MM.1S (cell line): ENCODE measurements at regions not wholly inside any gene's neighbourhood (a gene's known extent, or its start where the extent isn't known, plus 50 kb on each side); places are given as distances from the start of the nearest gene placed in this dataset.

Experiments used
- DNase-seq: peaks from one replicate; pipeline ENCODE4 v3.0.0-alpha.2; 2015
- H2AFZ ChIP-seq: fragments of 300-600 bp; sonication (generic); 2 replicates; pipeline ENCODE4 v1.6.0; 2016; ENCODE audit warnings: antibody characterized with exemption, low read length
- H3F3A ChIP-seq: fragments of 300-600 bp; sonication (generic); 2 replicates; pipeline ENCODE4 v1.6.1; 2016; ENCODE audit warnings: mild to moderate bottlenecking, antibody characterized with exemption, low read length, moderate library complexity, mixed read lengths; ENCODE audit not compliant: insufficient read depth
- H3K27ac ChIP-seq: fragments of 300-600 bp; sonication (generic); 2 replicates; pipeline ENCODE4 v1.5.1; 2016; ENCODE audit warnings: mild to moderate bottlenecking, low read length
- H3K27me3 ChIP-seq: fragments of 300-600 bp; sonication (generic); replicated peaks from 2 replicates; pipeline ENCODE4 v1.6.0; 2016; ENCODE audit warnings: low read length; ENCODE audit not compliant: insufficient read depth
- H3K36me3 ChIP-seq: fragments of 300-600 bp; sonication (generic); replicated peaks from 2 replicates; pipeline ENCODE4 v1.6.1; 2016; ENCODE audit warnings: mild to moderate bottlenecking, low read length, mixed read lengths; ENCODE audit not compliant: insufficient read depth
- H3K4me1 ChIP-seq: fragments of 300-600 bp; sonication (generic); 2 replicates; pipeline ENCODE4 v1.6.1; 2016; ENCODE audit warnings: low read length, mixed read lengths
- H3K4me2 ChIP-seq: fragments of 300-600 bp; sonication (generic); 2 replicates; pipeline ENCODE4 v1.6.0; 2016; ENCODE audit warnings: low read depth, low read length
- H3K4me3 ChIP-seq: fragments of 300-600 bp; sonication (generic); 2 replicates; pipeline ENCODE4 v1.5.1; 2016; ENCODE audit warnings: low read length, mixed read lengths
- H3K79me2 ChIP-seq: fragments of 300-600 bp; sonication (generic); 2 replicates; pipeline ENCODE4 v1.6.1; 2016; ENCODE audit warnings: mixed run types, low read length, mixed read lengths
- H3K9ac ChIP-seq: fragments of 300-600 bp; sonication (generic); 2 replicates; pipeline ENCODE4 v1.6.1; 2016; ENCODE audit warnings: low read length, mixed read lengths
- H3K9me2 ChIP-seq: fragments of 300-600 bp; sonication (generic); replicated peaks from 2 replicates; pipeline ENCODE4 v1.6.1; 2016; ENCODE audit warnings: mild to moderate bottlenecking, low read length, mixed read lengths; ENCODE audit not compliant: insufficient read depth
- H3K9me3 ChIP-seq: fragments of 300-600 bp; sonication (generic); replicated peaks from 2 replicates; pipeline ENCODE4 v1.6.1; 2016; ENCODE audit warnings: mild to moderate bottlenecking, low read length, mixed read lengths; ENCODE audit not compliant: insufficient read depth
- H4K20me1 ChIP-seq: fragments of 300-600 bp; sonication (generic); 2 replicates; pipeline ENCODE4 v1.6.1; 2016; ENCODE audit warnings: mild to moderate bottlenecking, low read length, moderate library complexity, mixed read lengths; ENCODE audit not compliant: insufficient read depth
- EZH2 ChIP-seq: fragments of 300-600 bp; sonication (generic); optimal IDR thresholded peaks from 2 replicates; pipeline ENCODE3; 2017; ENCODE audit warnings: low read depth, mild to moderate bottlenecking, antibody characterized with exemption, low read length, mixed read lengths
- EZH2phosphoT487 ChIP-seq: fragments of 300-600 bp; sonication (generic); IDR thresholded peaks from 2 replicates; pipeline ENCODE4 v1.6.1; 2018; ENCODE audit warnings: antibody characterized with exemption, low read length
- TF ChIP-seq, protein P1 (sequence below): fragments of 300-600 bp; sonication (generic); IDR thresholded peaks from 2 replicates; pipeline ENCODE4 v1.5.1; 2016; ENCODE audit warnings: antibody characterized with exemption, low read length, mixed read lengths

DNA sequence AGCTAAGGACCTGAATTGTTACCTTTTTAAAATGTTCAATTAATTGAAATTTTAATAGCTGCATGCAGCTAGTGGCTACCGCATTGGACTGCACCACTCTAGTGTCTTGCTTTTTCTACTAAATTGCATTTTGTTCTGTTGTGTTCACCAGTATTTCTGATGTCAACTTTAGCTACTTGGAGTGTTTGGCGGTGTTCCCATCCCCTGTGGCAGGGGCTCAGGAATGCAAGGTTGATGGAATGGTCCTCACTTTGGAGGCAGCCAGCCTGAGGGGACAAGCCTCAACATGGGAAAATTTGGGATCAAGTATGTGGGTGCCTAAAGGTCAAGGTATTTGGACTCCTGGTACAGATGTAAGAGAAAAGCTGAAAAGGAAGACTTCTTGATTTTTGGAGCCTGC lies 194.6 kb upstream of the PRNP start:
- H3K27ac ChIP-seq, result no peak overlapping the region
- H3K79me2 ChIP-seq, result no peaks in the 10 kb centered on the region
- no peaks in the 10 kb centered on the region for H3K9me3 ChIP-seq
- no peaks in the 10 kb centered on the region for H3K36me3 ChIP-seq
- no peaks in the 10 kb centered on the region for H3K4me1 ChIP-seq
- no peaks in the 10 kb centered on the region for H3F3A ChIP-seq
- DNase-seq, result no peak
- H3K27me3 ChIP-seq, result no peaks in the 10 kb centered on the region
- no peak overlapping the region for H2AFZ ChIP-seq
- no peak overlapping the region for H3K4me3 ChIP-seq
- no peak for TF ChIP-seq EZH2phosphoT487
- no peak for TF ChIP-seq EZH2
- TF ChIP-seq, protein P1, sequence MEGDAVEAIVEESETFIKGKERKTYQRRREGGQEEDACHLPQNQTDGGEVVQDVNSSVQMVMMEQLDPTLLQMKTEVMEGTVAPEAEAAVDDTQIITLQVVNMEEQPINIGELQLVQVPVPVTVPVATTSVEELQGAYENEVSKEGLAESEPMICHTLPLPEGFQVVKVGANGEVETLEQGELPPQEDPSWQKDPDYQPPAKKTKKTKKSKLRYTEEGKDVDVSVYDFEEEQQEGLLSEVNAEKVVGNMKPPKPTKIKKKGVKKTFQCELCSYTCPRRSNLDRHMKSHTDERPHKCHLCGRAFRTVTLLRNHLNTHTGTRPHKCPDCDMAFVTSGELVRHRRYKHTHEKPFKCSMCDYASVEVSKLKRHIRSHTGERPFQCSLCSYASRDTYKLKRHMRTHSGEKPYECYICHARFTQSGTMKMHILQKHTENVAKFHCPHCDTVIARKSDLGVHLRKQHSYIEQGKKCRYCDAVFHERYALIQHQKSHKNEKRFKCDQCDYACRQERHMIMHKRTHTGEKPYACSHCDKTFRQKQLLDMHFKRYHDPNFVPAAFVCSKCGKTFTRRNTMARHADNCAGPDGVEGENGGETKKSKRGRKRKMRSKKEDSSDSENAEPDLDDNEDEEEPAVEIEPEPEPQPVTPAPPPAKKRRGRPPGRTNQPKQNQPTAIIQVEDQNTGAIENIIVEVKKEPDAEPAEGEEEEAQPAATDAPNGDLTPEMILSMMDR, result no peak
- no peaks in the 10 kb centered on the region for H4K20me1 ChIP-seq
- no peak overlapping the region for H3K9ac ChIP-seq
- H3K4me2 ChIP-seq, result no peak overlapping the region
- H3K9me2 ChIP-seq, result no peaks in the 10 kb centered on the region

DNA sequence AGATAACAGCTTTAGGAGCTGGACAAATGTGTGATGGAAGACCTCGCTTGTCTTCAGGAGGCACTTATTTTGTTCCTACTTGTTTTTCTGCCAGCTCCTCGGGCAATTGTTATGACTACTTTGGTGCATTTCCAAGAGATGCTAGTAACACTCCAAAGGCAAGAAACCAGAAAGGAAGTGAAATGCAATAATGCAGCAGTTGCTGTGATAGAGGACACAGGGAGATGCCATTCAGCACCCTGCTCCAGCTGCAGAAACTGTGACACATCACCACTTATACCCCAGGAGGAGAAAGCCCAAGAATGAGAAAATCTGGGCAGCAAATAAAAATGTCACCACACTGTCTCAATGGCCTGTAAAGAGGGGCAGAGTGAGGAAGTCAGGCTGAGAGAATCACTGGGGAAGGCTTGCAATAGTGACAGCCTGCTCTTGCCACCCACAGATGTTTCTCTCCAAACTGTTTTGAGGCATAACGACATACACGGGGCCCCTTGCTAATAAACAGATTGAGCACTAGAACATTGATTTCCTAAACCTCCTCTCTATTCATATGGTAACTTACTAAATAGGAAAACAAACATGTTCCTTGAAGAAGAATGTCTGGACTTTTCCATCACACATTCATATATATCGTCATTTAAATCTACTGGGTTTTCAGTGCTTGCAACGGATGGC lies 195.5 kb upstream of the PRNP start:
- Histone ChIP-seq H2AFZ (no peak overlapping the region), H3K4me1 (no peaks in the 10 kb centered on the region), H3K9me3 (no peaks in the 10 kb centered on the region), H3K9me2 (no peaks in the 10 kb centered on the region), H3K4me2 (no peak overlapping the region), H3K9ac (no peak overlapping the region), H3K79me2 (no peaks in the 10 kb centered on the region), H3K27ac (no peak overlapping the region), H3K4me3 (no peak overlapping the region), H3K27me3 (no peaks in the 10 kb centered on the region), H4K20me1 (no peaks in the 10 kb centered on the region), H3F3A (no peaks in the 10 kb centered on the region), H3K36me3 (no peaks in the 10 kb centered on the region)
- TF ChIP-seq EZH2phosphoT487 (no peak), EZH2 (no peak)
- TF ChIP-seq, protein P1, result no peak
- DNase-seq, result no peak

DNA sequence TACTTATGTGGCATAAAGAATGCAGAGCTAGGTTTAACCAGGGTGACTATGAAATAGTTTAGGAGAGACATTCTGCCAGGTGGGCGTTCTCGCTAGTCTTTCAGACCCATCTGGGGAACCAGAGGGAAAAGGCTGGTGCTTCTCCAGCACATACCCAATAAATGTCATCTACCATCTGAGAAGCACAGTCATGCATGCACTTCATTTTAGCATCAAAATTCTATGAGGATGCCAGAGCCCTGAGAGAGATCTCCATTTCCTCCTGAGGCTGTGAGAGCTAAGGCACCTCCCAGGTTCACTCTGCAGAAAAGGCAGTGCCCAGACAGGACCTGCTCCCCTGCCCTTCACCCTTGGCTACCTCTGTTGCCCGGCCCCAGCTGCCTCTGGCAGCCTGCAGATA lies 196.2 kb upstream of the PRNP start:
- no peaks in the 10 kb centered on the region for H3K27me3 ChIP-seq
- no peak for TF ChIP-seq EZH2phosphoT487
- no peak for TF ChIP-seq EZH2
- TF ChIP-seq, protein P1, result no peak
- no peak overlapping the region for H3K4me3 ChIP-seq
- no peaks in the 10 kb centered on the region for H3K9me2 ChIP-seq
- H4K20me1 ChIP-seq, result no peaks in the 10 kb centered on the region
- H3K79me2 ChIP-seq, result no peaks in the 10 kb centered on the region
- no peak overlapping the region for H3K9ac ChIP-seq
- no peak for DNase-seq
- no peaks in the 10 kb centered on the region for H3K9me3 ChIP-seq
- no peaks in the 10 kb centered on the region for H3F3A ChIP-seq
- H3K36me3 ChIP-seq, result no peaks in the 10 kb centered on the region
- H3K4me1 ChIP-seq, result no peaks in the 10 kb centered on the region
- H3K27ac ChIP-seq, result no peak overlapping the region
- H3K4me2 ChIP-seq, result no peak overlapping the region
- H2AFZ ChIP-seq, result no peak overlapping the region
